ENCODE measurements at regions not wholly inside any gene's neighbourhood (a gene's known extent, or its start where the extent isn't known, plus 50 kb on each side); places are given as distances from the start of the nearest gene placed in this dataset.
"Not testable (repeated sequence)": the region's sequence is repeated elsewhere in the genome, so short reads cannot be mapped to it uniquely, and the experiment has no call there.

GRCh38 chr12:85433148-85433547, 153.1 kb downstream of the ALX1 start:
- not testable (repeated sequence) for DNase-seq

GRCh38 chr12:85440271-85440670, 160.3 kb downstream of the ALX1 start:
- DNase-seq, result no peak

GRCh38 chr12:85441025-85441424, 161.0 kb downstream of the ALX1 start:
- DNase-seq, result no peak

- no peak for DNase-seq
Measured at GRCh38 chr12:85441741-85442140, 161.7 kb downstream of the ALX1 start.

GRCh38 chr12:85445060-85445938, 165.3 kb downstream of the ALX1 start:
- DNase-seq, result no peak

GRCh38 chr12:85448031-85448430, 168.0 kb downstream of the ALX1 start:
- DNase-seq, result no peak

- DNase-seq, result no peak
Measured at GRCh38 chr12:85448548-85449139, 168.6 kb downstream of the ALX1 start.

GRCh38 chr12:85457016-85457415, 177.0 kb downstream of the ALX1 start:
- no peak for DNase-seq

- no peak for DNase-seq
Measured at GRCh38 chr12:85461127-85461526, 181.1 kb downstream of the ALX1 start.

- DNase-seq, result no peak
Measured at GRCh38 chr12:85462888-85463287, 182.9 kb downstream of the ALX1 start.

GRCh38 chr12:85466890-85467289, 186.9 kb downstream of the ALX1 start:
- no peak for DNase-seq

GRCh38 chr12:85468356-85469157, 188.5 kb downstream of the ALX1 start:
- peak; percentile 2 for DNase-seq

GRCh38 chr12:85469158-85470086, 189.4 kb downstream of the ALX1 start:
- DNase-seq, result not testable (repeated sequence)

- not testable (repeated sequence) for DNase-seq
Measured at GRCh38 chr12:85475277-85475676, 195.3 kb downstream of the ALX1 start.

- no peak for DNase-seq
Measured at GRCh38 chr12:85476756-85477155, 196.7 kb downstream of the ALX1 start.

GRCh38 chr12:85484387-85484786, 204.4 kb downstream of the ALX1 start:
- no peak for DNase-seq

GRCh38 chr12:85489194-85489593, 209.2 kb downstream of the ALX1 start:
- DNase-seq, result no peak

GRCh38 chr12:85504164-85504563, 224.1 kb downstream of the ALX1 start:
- DNase-seq, result no peak

GRCh38 chr12:85504624-85505023, 224.6 kb downstream of the ALX1 start:
- DNase-seq, result no peak

GRCh38 chr12:85507456-85507855, 227.4 kb downstream of the ALX1 start:
- no peak for DNase-seq

GRCh38 chr12:85509081-85509856, 229.2 kb downstream of the ALX1 start:
- DNase-seq, result no peak

- no peak for DNase-seq
Measured at GRCh38 chr12:85509857-85510256, 229.8 kb downstream of the ALX1 start.
